ENCODE measurements at regions not wholly inside any gene's neighbourhood (a gene's known extent, or its start where the extent isn't known, plus 50 kb on each side); places are given as distances from the start of the nearest gene placed in this dataset.

DNA sequence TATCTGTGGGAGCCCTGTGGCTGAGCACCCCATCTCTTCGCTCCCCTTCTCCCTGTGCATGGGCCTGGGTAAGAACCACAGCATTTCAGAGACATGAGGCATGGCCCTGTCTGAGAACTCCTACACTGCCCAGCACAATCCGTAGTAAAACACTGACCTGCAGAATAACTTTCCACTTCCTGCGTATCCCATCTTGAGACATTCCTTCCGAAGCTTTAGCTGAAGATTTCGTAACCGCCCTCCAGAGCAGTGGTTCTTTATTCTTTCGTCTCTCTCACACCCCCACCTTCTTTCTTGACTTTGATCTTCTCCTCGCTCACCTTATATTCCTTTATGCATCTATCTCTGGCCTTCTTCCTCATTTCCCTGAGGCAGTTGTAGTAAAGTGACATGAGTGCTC is 381.1 kb downstream of the HRH4 start:
- TF ChIP-seq, protein P1, sequence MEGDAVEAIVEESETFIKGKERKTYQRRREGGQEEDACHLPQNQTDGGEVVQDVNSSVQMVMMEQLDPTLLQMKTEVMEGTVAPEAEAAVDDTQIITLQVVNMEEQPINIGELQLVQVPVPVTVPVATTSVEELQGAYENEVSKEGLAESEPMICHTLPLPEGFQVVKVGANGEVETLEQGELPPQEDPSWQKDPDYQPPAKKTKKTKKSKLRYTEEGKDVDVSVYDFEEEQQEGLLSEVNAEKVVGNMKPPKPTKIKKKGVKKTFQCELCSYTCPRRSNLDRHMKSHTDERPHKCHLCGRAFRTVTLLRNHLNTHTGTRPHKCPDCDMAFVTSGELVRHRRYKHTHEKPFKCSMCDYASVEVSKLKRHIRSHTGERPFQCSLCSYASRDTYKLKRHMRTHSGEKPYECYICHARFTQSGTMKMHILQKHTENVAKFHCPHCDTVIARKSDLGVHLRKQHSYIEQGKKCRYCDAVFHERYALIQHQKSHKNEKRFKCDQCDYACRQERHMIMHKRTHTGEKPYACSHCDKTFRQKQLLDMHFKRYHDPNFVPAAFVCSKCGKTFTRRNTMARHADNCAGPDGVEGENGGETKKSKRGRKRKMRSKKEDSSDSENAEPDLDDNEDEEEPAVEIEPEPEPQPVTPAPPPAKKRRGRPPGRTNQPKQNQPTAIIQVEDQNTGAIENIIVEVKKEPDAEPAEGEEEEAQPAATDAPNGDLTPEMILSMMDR (IDR thresholded peaks at IDR 0.05; ENCODE audit: low read depth, low read length), result no peak
- Histone ChIP-seq H3K9me3 (ENCODE audit: control insufficient read depth, insufficient read depth, low read length) (no peaks in the 10 kb centered on the region), H3K27ac (ENCODE audit: low read depth, low read length) (no peak overlapping the region), H3K27me3 (ENCODE audit: control insufficient read depth, insufficient read depth, low read length) (peaks cover 2% of the 10 kb centered on the region), H3K4me3 (ENCODE audit: low read depth, low read length) (no peak overlapping the region)
- ChIA-PET POLR2A (no interaction called here), CTCF (no interaction called here)
- DNase-seq (ENCODE audit: low read depth, low spot score), result no peak

DNA sequence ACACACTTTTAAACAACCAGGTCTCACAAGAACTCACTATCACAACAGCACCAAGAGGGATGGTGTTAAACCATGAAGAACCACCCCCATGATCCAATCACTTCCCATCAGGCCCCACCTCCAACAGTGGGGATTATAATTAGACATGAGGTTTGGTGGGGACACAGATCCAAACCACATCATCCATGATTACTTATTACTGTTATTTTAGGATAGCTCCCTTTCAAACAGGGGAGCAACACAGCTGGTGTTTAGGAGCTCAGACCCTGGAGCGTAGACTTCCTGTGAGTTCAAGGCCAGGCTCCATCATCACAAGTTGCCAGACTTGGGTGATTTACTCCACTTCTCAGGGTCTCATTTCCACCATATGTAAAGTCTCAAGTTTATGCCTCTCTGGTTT is 382.7 kb downstream of the HRH4 start:
- ChIA-PET POLR2A (no interaction called here), CTCF (no interaction called here)
- DNase-seq (ENCODE audit: low read depth, low spot score), result no peak
- H3K27ac ChIP-seq (ENCODE audit: low read depth, low read length), result no peak overlapping the region
- peaks cover 2% of the 10 kb centered on the region for H3K27me3 ChIP-seq (ENCODE audit: control insufficient read depth, insufficient read depth, low read length)
- H3K4me3 ChIP-seq (ENCODE audit: low read depth, low read length), result no peak overlapping the region
- H3K9me3 ChIP-seq (ENCODE audit: control insufficient read depth, insufficient read depth, low read length), result no peaks in the 10 kb centered on the region
- TF ChIP-seq, protein P1 (IDR thresholded peaks at IDR 0.05; ENCODE audit: low read depth, low read length), result no peak

DNA sequence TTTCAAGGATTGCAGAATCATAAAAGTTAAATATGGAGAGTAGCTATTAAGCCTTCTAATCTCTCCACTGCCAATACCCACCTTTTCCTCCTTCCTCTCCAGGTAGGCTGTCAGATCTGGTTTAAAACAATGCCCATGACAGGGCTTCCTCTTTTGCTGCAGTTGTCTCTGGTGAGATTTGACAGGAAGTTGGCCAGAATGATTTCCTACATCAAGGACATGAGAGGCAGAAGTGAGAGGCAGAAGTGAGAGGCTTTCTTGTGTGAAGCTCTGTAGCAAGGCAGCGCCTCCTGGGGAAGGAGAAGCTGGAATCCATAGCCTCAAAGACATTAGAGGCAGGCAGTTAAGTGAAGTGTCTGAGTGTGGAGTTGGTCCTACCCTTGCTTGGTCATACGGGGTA is 385.7 kb downstream of the HRH4 start:
- H3K27me3 ChIP-seq (ENCODE audit: control insufficient read depth, insufficient read depth, low read length), result peaks cover 2% of the 10 kb centered on the region
- H3K4me3 ChIP-seq (ENCODE audit: low read depth, low read length), result no peak overlapping the region
- no peak overlapping the region for H3K27ac ChIP-seq (ENCODE audit: low read depth, low read length)
- no peak for DNase-seq (ENCODE audit: low read depth, low spot score)
- POLR2A ChIA-PET, result no interaction called here
- CTCF ChIA-PET, result no interaction called here
- TF ChIP-seq, protein P1 (IDR thresholded peaks at IDR 0.05; ENCODE audit: low read depth, low read length), result no peak
- H3K9me3 ChIP-seq (ENCODE audit: control insufficient read depth, insufficient read depth, low read length), result no peaks in the 10 kb centered on the region

- DNase-seq (ENCODE audit: low read depth, low spot score), result no peak
- no peaks in the 10 kb centered on the region for H3K9me3 ChIP-seq (ENCODE audit: control insufficient read depth, insufficient read depth, low read length)
- H3K27me3 ChIP-seq (ENCODE audit: control insufficient read depth, insufficient read depth, low read length), result peaks cover 2% of the 10 kb centered on the region
- POLR2A ChIA-PET, result no interaction called here
- TF ChIP-seq, protein P1 (IDR thresholded peaks at IDR 0.05; ENCODE audit: low read depth, low read length), result no peak
- CTCF ChIA-PET, result no interaction called here
- H3K4me3 ChIP-seq (ENCODE audit: low read depth, low read length), result no peak overlapping the region
- H3K27ac ChIP-seq (ENCODE audit: low read depth, low read length), result no peak overlapping the region
These were observed 390.1 kb downstream of the HRH4 start for GRCh38 chr18:24850532-24850931.

- no peak for DNase-seq (ENCODE audit: low read depth, low spot score)
- ChIA-PET POLR2A (no interaction called here), CTCF (no interaction called here)
- no peak overlapping the region for H3K4me3 ChIP-seq (ENCODE audit: low read depth, low read length)
- no peak overlapping the region for H3K27ac ChIP-seq (ENCODE audit: low read depth, low read length)
- TF ChIP-seq, protein P1 (IDR thresholded peaks at IDR 0.05; ENCODE audit: low read depth, low read length), result no peak
- no peaks in the 10 kb centered on the region for H3K27me3 ChIP-seq (ENCODE audit: control insufficient read depth, insufficient read depth, low read length)
- H3K9me3 ChIP-seq (ENCODE audit: control insufficient read depth, insufficient read depth, low read length), result no peaks in the 10 kb centered on the region
These were observed 392.6 kb downstream of the HRH4 start for GRCh38 chr18:24853076-24853475.
